ENCODE measurements at regions not wholly inside any gene's neighbourhood (a gene's known extent, or its start where the extent isn't known, plus 50 kb on each side); places are given as distances from the start of the nearest gene placed in this dataset.

DNA sequence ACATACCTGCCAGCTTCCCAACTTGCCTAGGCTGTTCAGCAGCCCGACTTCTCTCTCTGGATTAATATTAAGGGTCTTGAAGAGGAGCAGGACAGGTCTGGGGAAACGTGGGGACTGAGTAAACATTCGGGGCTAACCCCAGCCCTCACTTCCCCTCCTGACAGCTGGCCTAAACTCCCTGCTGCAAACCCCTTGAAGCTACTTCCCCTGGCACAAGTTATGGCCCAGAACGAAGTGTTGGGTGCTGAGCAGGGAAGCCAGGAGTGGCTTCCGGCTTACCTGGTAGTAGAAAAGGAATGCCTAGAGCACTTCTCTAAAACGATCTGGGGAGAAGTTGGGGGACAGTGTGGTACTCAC lies 200.0 kb downstream of the BCOR start:
- TF ChIP-seq, protein P1, sequence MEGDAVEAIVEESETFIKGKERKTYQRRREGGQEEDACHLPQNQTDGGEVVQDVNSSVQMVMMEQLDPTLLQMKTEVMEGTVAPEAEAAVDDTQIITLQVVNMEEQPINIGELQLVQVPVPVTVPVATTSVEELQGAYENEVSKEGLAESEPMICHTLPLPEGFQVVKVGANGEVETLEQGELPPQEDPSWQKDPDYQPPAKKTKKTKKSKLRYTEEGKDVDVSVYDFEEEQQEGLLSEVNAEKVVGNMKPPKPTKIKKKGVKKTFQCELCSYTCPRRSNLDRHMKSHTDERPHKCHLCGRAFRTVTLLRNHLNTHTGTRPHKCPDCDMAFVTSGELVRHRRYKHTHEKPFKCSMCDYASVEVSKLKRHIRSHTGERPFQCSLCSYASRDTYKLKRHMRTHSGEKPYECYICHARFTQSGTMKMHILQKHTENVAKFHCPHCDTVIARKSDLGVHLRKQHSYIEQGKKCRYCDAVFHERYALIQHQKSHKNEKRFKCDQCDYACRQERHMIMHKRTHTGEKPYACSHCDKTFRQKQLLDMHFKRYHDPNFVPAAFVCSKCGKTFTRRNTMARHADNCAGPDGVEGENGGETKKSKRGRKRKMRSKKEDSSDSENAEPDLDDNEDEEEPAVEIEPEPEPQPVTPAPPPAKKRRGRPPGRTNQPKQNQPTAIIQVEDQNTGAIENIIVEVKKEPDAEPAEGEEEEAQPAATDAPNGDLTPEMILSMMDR (IDR thresholded peaks at IDR 0.05; ENCODE audit: insufficient read depth, low read length, poor library complexity, severe bottlenecking) = no peak
- TF ChIP-seq EZH2phosphoT487 (conservative IDR thresholded peaks at IDR 0.05; ENCODE audit: low read length) = no peak
